HG03060 (cell line): ENCODE measurements at regions not wholly inside any gene's neighbourhood (a gene's known extent, or its start where the extent isn't known, plus 50 kb on each side); places are given as distances from the start of the nearest gene placed in this dataset.

Source experiments
- ATAC-seq: cut with Tn5 transposase; IDR thresholded peaks from one replicate; pipeline ENCODE4 v1.9.1; 2021; ENCODE audit warnings: low read depth, moderate number of reproducible peaks; ENCODE audit not compliant: unreplicated experiment

- no peak for ATAC-seq
Measured at GRCh38 chr1:25106976-25107642, 125.2 kb downstream of the SYF2 start.

GRCh38 chr1:25106352-25106751 is 126.0 kb downstream of the SYF2 start:
- ATAC-seq = no peak

- no peak for ATAC-seq
Measured at GRCh38 chr1:25105836-25106235, 126.5 kb downstream of the SYF2 start.

GRCh38 chr1:25104932-25105561 is 127.3 kb downstream of the SYF2 start:
- no peak for ATAC-seq

GRCh38 chr1:25103164-25103795 is 129.0 kb downstream of the SYF2 start:
- no peak for ATAC-seq

GRCh38 chr1:25100151-25100833 is 132.0 kb downstream of the SYF2 start:
- ATAC-seq = no peak

- ATAC-seq = no peak
Measured at GRCh38 chr1:25099343-25099951, 132.9 kb downstream of the SYF2 start.

GRCh38 chr1:25098717-25099116 is 133.6 kb downstream of the SYF2 start:
- no peak for ATAC-seq

- ATAC-seq = no peak
Measured at GRCh38 chr1:25096307-25097150, 135.8 kb downstream of the SYF2 start.

- no peak for ATAC-seq
Measured at GRCh38 chr1:25095635-25096200, 136.6 kb downstream of the SYF2 start.

- ATAC-seq = no peak
Measured at GRCh38 chr1:25094995-25095394, 137.3 kb downstream of the SYF2 start.

GRCh38 chr1:25094229-25094628 is 138.1 kb downstream of the SYF2 start:
- ATAC-seq = no peak

- no peak for ATAC-seq
Measured at GRCh38 chr1:25091658-25092057, 140.6 kb downstream of the SYF2 start.

- ATAC-seq = no peak
Measured at GRCh38 chr1:25090707-25091422, 141.4 kb downstream of the SYF2 start.

GRCh38 chr1:25089772-25090171 is 142.5 kb downstream of the SYF2 start:
- no peak for ATAC-seq

GRCh38 chr1:25088946-25089345 is 143.4 kb downstream of the SYF2 start:
- ATAC-seq = no peak

GRCh38 chr1:25088180-25088701 is 144.1 kb downstream of the SYF2 start:
- no peak for ATAC-seq

GRCh38 chr1:25086518-25087079 is 145.7 kb downstream of the SYF2 start:
- ATAC-seq = no peak

GRCh38 chr1:25084407-25084806 is 147.9 kb downstream of the SYF2 start:
- ATAC-seq = no peak
